Activated CD4-positive, alpha-beta T cell treated with anti-CD3 and anti-CD28 coated beads, Interleukin-2, amount 10 ng/mL, durations not matched to agents 24 days and 14 days (primary cell): ENCODE measurements at regions not wholly inside any gene's neighbourhood (a gene's known extent, or its start where the extent isn't known, plus 50 kb on each side); places are given as distances from the start of the nearest gene placed in this dataset.
"Not testable (repeated sequence)": the region's sequence is repeated elsewhere in the genome, so short reads cannot be mapped to it uniquely, and the experiment has no call there.

Experiments used
- DNase-seq: peaks from one replicate; pipeline ENCODE4 v3.0.0; 2022
- H3K27ac Mint-ChIP-seq: one replicate; pipeline ENCODE4 v1.8.0; 2022; ENCODE audit warnings: mild to moderate bottlenecking, mixed read lengths
- H3K27me3 Mint-ChIP-seq: one replicate; pipeline ENCODE4 v1.8.0; 2022; ENCODE audit warnings: mixed read lengths
- H3K36me3 Mint-ChIP-seq: one replicate; pipeline ENCODE4 v1.8.0; 2022; ENCODE audit warnings: low read depth, mild to moderate bottlenecking, mixed read lengths
- H3K4me1 Mint-ChIP-seq: one replicate; pipeline ENCODE4 v1.8.0; 2021; ENCODE audit warnings: mixed read lengths
- H3K4me3 Mint-ChIP-seq: one replicate; pipeline ENCODE4 v1.8.0; 2022; ENCODE audit warnings: mild to moderate bottlenecking, moderate library complexity, mixed read lengths
- H3K9me3 Mint-ChIP-seq: one replicate; pipeline ENCODE4 v1.8.0; 2021; ENCODE audit warnings: mixed read lengths
- intact Hi-C: fragments of 100-400 bp; cut with micrococcal nuclease; formaldehyde crosslinking; loops from one replicate; pipeline ENCODE4 v1.15.1; 2023

DNA sequence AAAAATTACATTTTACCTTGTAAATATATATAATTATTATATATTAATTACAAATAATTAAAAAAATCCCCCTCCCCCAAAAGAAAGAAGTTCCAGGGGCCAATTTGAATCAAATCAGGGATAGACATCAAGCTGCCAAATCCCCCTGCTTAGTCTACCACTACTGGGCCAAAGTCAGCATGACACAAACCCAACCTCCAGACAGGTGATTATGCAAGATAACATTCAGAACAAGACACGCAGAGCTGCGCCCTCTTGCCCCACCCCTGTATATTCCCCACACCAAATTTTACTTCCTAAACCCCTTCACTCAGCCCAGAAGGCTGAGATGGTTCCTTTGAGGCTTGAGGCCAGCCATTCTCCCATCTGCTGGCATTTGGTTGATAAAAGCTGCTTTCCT is 2059.1 kb upstream of the CDH6 start:
- Mint-ChIP-seq H3K27ac (no peak overlapping the region), H3K4me3 (no peak overlapping the region), H3K36me3 (no peaks in the 10 kb centered on the region), H3K27me3 (no peaks in the 10 kb centered on the region), H3K9me3 (no peaks in the 10 kb centered on the region), H3K4me1 (no peaks in the 10 kb centered on the region)
- intact Hi-C loops = no loop called here
- no peak for DNase-seq

GRCh38 chr5:29131285-29131684 is 2062.2 kb upstream of the CDH6 start:
- Mint-ChIP-seq H3K36me3 (no peaks in the 10 kb centered on the region), H3K4me3 (no peak overlapping the region), H3K27me3 (no peaks in the 10 kb centered on the region), H3K9me3 (peaks cover 3% of the 10 kb centered on the region), H3K27ac (no peak overlapping the region), H3K4me1 (no peaks in the 10 kb centered on the region)
- intact Hi-C loops = no loop called here
- DNase-seq = no peak

- intact Hi-C loops = no loop called here
- Mint-ChIP-seq H3K4me1 (no peaks in the 10 kb centered on the region), H3K27me3 (no peaks in the 10 kb centered on the region), H3K27ac (no peak overlapping the region), H3K36me3 (no peaks in the 10 kb centered on the region), H3K9me3 (peaks cover 3% of the 10 kb centered on the region), H3K4me3 (no peak overlapping the region)
- no peak for DNase-seq
Observed at GRCh38 chr5:29130786-29131185, 2062.7 kb upstream of the CDH6 start.

DNA sequence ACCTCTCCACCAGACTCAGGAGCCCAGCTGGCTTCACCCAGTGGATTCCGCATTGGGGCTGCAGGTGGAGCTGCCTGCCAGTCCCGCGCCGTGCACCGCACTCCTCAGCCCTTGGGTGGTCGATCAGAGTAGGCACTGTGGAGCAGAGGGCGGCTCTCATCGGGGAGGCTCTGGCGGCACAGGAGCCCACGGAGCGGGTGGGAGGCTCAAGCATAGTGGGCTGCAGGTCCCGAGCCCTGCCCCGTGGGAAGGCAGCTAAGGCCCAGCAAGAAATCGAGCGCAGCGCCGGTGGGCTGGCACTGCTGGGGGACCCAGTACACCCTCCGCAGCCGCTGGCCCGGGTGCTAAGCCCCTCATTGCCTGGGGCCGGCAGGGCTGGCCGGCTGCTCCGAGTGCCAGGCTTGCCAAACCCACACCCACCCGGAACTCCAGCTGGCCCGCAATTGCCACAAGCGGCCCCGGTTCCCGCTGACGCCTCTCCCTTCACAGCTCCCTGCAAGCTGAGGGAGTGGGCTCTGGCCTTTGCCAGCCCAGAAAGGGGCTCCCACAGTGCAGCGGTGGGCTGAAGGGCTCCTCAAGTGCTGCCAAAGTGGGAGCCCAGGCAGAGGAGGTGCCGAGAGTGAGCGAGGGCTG is 2065.8 kb upstream of the CDH6 start:
- H3K36me3 Mint-ChIP-seq, H3K27me3 Mint-ChIP-seq, intact Hi-C loops, H3K9me3 Mint-ChIP-seq, H3K4me3 Mint-ChIP-seq, H3K27ac Mint-ChIP-seq, H3K4me1 Mint-ChIP-seq, DNase-seq: not testable (repeated sequence)

DNA sequence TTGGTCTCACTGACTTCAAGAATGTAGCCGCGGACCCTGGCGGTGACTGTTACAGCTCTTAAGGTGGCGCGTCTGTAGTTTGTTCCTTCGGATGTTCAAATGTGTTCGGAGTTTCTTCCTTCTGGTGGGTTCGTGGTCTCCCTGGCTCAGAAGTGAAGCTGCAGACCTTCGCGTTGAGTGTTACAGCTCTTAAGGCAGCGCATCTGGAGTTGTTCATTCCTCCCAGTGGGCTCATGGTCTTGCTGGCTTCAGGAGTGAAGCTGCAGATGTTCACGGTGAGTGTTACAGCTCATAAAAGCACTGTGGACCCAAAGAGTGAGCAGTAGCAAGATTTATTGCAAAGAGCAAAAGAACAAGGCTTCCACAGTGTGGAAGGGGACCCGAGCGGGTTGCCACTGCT is 2067.0 kb upstream of the CDH6 start:
- intact Hi-C loops, H3K4me1 Mint-ChIP-seq, H3K36me3 Mint-ChIP-seq, H3K27me3 Mint-ChIP-seq, H3K4me3 Mint-ChIP-seq, H3K27ac Mint-ChIP-seq, H3K9me3 Mint-ChIP-seq, DNase-seq: not testable (repeated sequence)

GRCh38 chr5:29122306-29122705 is 2071.2 kb upstream of the CDH6 start:
- Mint-ChIP-seq H3K4me1 (no peaks in the 10 kb centered on the region), H3K27me3 (no peaks in the 10 kb centered on the region), H3K9me3 (no peaks in the 10 kb centered on the region), H3K27ac (no peak overlapping the region), H3K4me3 (no peak overlapping the region), H3K36me3 (no peaks in the 10 kb centered on the region)
- DNase-seq = no peak
- intact Hi-C loops = no loop called here

DNA sequence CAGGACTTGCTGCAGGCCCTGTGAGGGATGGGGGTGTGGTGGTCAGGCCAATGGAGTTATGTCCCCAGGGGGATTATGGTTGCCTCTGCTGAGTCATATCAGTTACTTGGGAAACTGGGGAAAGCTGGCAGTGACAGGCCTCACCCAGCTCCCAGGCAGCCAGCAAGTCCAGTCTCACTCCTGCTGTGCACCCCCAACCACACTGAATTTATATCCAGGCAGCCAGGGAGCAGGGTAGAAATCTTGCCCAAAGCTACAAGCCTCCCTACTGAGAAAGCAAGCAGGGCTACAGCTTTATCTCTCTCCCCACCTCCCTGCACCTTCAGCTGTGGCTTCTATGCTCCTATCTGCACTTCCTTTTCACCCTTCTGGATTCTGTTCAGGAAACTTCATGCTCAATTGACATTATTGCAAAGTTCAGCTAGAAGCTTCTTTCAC is 2076.0 kb upstream of the CDH9 start:
- Mint-ChIP-seq H3K36me3 (no peaks in the 10 kb centered on the region), H3K4me1 (no peaks in the 10 kb centered on the region), H3K9me3 (peaks cover 5% of the 10 kb centered on the region), H3K4me3 (no peak overlapping the region), H3K27me3 (no peaks in the 10 kb centered on the region), H3K27ac (no peak overlapping the region)
- DNase-seq = no peak
- intact Hi-C loops = no loop called here

GRCh38 chr5:29113516-29113915 is 2075.1 kb upstream of the CDH9 start:
- intact Hi-C loops = no loop called here
- no peak overlapping the region for H3K27ac Mint-ChIP-seq
- DNase-seq = no peak
- H3K4me1 Mint-ChIP-seq = no peaks in the 10 kb centered on the region
- H3K27me3 Mint-ChIP-seq = no peaks in the 10 kb centered on the region
- no peak overlapping the region for H3K4me3 Mint-ChIP-seq
- peaks cover 12% of the 10 kb centered on the region for H3K9me3 Mint-ChIP-seq
- no peaks in the 10 kb centered on the region for H3K36me3 Mint-ChIP-seq

GRCh38 chr5:29099585-29099984 is 2061.2 kb upstream of the CDH9 start:
- H3K27ac Mint-ChIP-seq = no peak overlapping the region
- intact Hi-C loops = no loop called here
- H3K4me1 Mint-ChIP-seq = no peaks in the 10 kb centered on the region
- H3K9me3 Mint-ChIP-seq = peaks cover 10% of the 10 kb centered on the region
- H3K4me3 Mint-ChIP-seq = no peak overlapping the region
- no peak for DNase-seq
- H3K27me3 Mint-ChIP-seq = no peaks in the 10 kb centered on the region
- H3K36me3 Mint-ChIP-seq = no peaks in the 10 kb centered on the region

DNA sequence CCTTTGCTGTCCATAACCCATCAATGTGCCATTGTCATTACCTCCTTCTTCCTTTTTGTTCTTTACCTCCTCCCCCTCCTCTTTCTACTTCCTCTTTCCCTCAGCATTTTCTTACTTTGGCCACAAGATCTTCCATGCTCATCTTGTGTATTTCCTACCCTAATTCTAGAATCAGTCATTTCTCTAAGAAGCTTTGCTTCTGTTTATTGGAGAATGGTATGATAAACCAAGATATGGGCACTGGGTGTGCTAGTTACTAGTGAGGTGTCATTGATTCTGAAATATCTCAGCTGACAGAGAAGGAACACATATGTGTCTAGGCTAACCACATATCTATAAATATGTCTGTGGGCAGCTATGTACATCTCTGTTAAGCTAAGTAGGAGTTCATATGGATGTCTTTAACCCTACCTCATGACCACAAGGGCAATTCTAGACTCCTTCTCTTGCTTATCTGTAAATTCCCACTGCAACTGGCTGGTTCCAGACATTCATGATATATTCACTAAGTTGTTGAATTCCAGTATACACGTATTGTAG is 2051.3 kb upstream of the CDH9 start:
- no peak for DNase-seq
- H3K36me3 Mint-ChIP-seq = no peaks in the 10 kb centered on the region
- no peaks in the 10 kb centered on the region for H3K27me3 Mint-ChIP-seq
- H3K9me3 Mint-ChIP-seq = peaks cover 7% of the 10 kb centered on the region
- no peak overlapping the region for H3K27ac Mint-ChIP-seq
- intact Hi-C loops = no loop called here
- H3K4me1 Mint-ChIP-seq = no peaks in the 10 kb centered on the region
- H3K4me3 Mint-ChIP-seq = no peak overlapping the region

GRCh38 chr5:29085142-29085541 is 2046.8 kb upstream of the CDH9 start:
- Mint-ChIP-seq H3K27me3 (no peaks in the 10 kb centered on the region), H3K36me3 (no peaks in the 10 kb centered on the region), H3K27ac (no peak overlapping the region), H3K9me3 (peaks cover 7% of the 10 kb centered on the region), H3K4me3 (no peak overlapping the region), H3K4me1 (no peaks in the 10 kb centered on the region)
- DNase-seq = no peak
- intact Hi-C loops = no loop called here

DNA sequence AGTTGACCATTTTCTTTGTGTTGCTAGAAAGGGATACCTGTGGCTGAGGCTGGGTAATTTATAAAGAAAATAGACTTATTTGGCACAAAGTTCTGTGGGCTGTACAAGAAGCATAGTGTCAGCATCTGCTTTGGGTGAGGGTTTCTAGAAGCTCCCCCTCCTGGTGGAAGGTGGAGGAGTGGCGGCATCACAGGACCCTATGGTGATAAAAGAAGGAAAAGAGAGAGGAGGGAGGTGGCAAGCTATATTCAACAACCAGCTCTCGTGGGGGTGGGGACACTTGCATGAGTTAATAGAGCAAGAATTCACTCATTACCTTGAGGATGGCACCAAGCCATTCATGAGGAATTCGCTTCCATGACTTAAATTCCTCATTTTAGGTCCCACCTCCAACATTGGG is 2041.4 kb upstream of the CDH9 start:
- Mint-ChIP-seq H3K27ac (no peak overlapping the region), H3K4me3 (no peak overlapping the region), H3K9me3 (no peaks in the 10 kb centered on the region), H3K27me3 (no peaks in the 10 kb centered on the region), H3K36me3 (no peaks in the 10 kb centered on the region), H3K4me1 (no peaks in the 10 kb centered on the region)
- DNase-seq = no peak
- intact Hi-C loops = no loop called here

GRCh38 chr5:29077451-29077850 is 2039.1 kb upstream of the CDH9 start:
- Mint-ChIP-seq H3K27ac (no peak overlapping the region), H3K36me3 (no peaks in the 10 kb centered on the region), H3K9me3 (peaks cover 3% of the 10 kb centered on the region), H3K4me3 (no peak overlapping the region), H3K4me1 (no peaks in the 10 kb centered on the region), H3K27me3 (no peaks in the 10 kb centered on the region)
- no peak for DNase-seq
- intact Hi-C loops = no loop called here

DNA sequence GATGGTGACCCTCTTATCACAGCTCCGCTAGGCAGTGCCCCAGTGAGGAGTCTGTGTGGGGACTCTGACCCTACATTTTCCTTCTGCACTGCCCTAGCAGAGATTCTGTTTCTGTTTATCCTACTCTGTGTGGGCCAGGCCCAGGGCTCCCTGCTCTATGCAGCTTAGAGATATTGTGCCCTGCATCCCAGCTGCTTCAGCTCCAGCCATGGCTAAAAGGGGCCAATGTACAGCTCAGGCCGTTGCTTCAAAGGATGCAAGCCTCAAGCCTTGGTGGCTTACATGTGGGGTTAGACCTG is 2030.7 kb upstream of the CDH9 start:
- Mint-ChIP-seq H3K4me1 (no peaks in the 10 kb centered on the region), H3K27ac (no peak overlapping the region), H3K36me3 (no peaks in the 10 kb centered on the region), H3K9me3 (peaks cover 3% of the 10 kb centered on the region), H3K4me3 (no peak overlapping the region), H3K27me3 (no peaks in the 10 kb centered on the region)
- intact Hi-C loops = no loop called here
- no peak for DNase-seq

DNA sequence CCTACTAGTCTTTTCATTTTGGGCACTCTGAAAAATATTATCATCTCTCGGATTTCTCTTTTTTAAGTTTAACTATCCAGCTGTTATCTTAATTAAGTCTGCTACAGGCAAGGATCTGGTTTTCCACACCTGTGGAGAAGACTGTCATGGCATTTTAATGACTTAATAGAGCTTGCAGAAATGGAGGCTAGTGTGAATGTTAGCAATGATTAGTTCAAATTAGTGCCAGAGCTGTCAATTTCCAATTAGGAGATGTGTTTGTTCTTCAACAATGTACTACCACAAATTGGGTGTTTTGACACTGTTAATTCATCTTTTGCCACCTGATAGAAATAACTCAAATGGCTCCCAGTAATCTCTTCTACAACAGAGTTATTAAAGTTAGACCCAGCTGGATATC is 2023.0 kb upstream of the CDH9 start:
- no peaks in the 10 kb centered on the region for H3K27me3 Mint-ChIP-seq
- DNase-seq = no peak
- intact Hi-C loops = no loop called here
- H3K9me3 Mint-ChIP-seq = peaks cover 4% of the 10 kb centered on the region
- H3K4me3 Mint-ChIP-seq = no peak overlapping the region
- no peaks in the 10 kb centered on the region for H3K4me1 Mint-ChIP-seq
- no peak overlapping the region for H3K27ac Mint-ChIP-seq
- no peaks in the 10 kb centered on the region for H3K36me3 Mint-ChIP-seq
